ENCODE measurements at regions not wholly inside any gene's neighbourhood (a gene's known extent, or its start where the extent isn't known, plus 50 kb on each side); places are given as distances from the start of the nearest gene placed in this dataset.

DNA sequence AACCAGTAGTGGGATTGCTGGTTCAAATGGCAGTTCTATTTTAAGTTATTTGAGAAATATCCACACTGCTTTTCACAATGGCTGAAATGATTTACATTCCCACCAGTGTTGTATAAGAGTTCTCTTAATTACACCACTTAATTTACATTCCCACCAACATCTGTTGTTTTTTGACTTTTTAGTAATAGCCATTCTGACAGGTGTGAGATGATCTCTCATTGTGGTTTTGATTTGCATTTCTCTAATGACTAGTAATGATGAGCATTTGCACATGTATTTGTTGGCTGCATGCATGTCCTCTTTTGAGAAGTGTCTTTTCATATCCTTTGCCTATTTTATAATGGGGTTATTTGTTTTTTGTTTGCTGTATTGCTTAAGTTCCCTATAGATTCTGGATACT lies 688.3 kb downstream of the PRR16 start:
- no peak for TF ChIP-seq RAD21 (IDR thresholded peaks at IDR 0.05; ENCODE audit: low read length)
- TF ChIP-seq, protein P1, sequence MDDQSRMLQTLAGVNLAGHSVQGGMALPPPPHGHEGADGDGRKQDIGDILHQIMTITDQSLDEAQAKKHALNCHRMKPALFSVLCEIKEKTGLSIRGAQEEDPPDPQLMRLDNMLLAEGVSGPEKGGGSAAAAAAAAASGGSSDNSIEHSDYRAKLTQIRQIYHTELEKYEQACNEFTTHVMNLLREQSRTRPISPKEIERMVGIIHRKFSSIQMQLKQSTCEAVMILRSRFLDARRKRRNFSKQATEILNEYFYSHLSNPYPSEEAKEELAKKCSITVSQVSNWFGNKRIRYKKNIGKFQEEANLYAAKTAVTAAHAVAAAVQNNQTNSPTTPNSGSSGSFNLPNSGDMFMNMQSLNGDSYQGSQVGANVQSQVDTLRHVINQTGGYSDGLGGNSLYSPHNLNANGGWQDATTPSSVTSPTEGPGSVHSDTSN (IDR thresholded peaks at IDR 0.05): no peak
- TF ChIP-seq SMC3 (IDR thresholded peaks at IDR 0.05; ENCODE audit: low read depth, low read length): no peak
- TF ChIP-seq, protein P2, sequence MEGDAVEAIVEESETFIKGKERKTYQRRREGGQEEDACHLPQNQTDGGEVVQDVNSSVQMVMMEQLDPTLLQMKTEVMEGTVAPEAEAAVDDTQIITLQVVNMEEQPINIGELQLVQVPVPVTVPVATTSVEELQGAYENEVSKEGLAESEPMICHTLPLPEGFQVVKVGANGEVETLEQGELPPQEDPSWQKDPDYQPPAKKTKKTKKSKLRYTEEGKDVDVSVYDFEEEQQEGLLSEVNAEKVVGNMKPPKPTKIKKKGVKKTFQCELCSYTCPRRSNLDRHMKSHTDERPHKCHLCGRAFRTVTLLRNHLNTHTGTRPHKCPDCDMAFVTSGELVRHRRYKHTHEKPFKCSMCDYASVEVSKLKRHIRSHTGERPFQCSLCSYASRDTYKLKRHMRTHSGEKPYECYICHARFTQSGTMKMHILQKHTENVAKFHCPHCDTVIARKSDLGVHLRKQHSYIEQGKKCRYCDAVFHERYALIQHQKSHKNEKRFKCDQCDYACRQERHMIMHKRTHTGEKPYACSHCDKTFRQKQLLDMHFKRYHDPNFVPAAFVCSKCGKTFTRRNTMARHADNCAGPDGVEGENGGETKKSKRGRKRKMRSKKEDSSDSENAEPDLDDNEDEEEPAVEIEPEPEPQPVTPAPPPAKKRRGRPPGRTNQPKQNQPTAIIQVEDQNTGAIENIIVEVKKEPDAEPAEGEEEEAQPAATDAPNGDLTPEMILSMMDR (IDR thresholded peaks at IDR 0.05): no peak
- TF ChIP-seq EP300 (IDR thresholded peaks at IDR 0.05; ENCODE audit: borderline replicate concordance in 1 of 2, low read depth in 1 of 2, low read length in 1 of 2): no peak
- TF ChIP-seq TAF1 (IDR thresholded peaks at IDR 0.05; ENCODE audit: borderline replicate concordance, low read depth, low read length): no peak
- TF ChIP-seq MAX (IDR thresholded peaks at IDR 0.05; ENCODE audit: low read depth): no peak
- no peak for TF ChIP-seq ELF1 (IDR thresholded peaks at IDR 0.05)
- no peak for TF ChIP-seq NRF1 (IDR thresholded peaks at IDR 0.05; ENCODE audit: low read depth, low read length)
- TF ChIP-seq GATA2 (CRISPR knock-in tag; IDR thresholded peaks at IDR 0.05): no peak
- no peak for TF ChIP-seq CHD2 (IDR thresholded peaks at IDR 0.05; ENCODE audit: low read length, partially characterized antibody)
- TF ChIP-seq MXI1 (IDR thresholded peaks at IDR 0.05; ENCODE audit: low read depth, low read length): no peak

All from SK-N-SH (cell line).